Activated effector memory CD4-positive, alpha-beta T cell treated with anti-CD3 and anti-CD28 coated beads, Interleukin-2, amount 50 U/mL, for 16 hours (primary cell): ENCODE measurements at regions not wholly inside any gene's neighbourhood (a gene's known extent, or its start where the extent isn't known, plus 50 kb on each side); places are given as distances from the start of the nearest gene placed in this dataset.
"Not testable (repeated sequence)": the region's sequence is repeated elsewhere in the genome, so short reads cannot be mapped to it uniquely, and the experiment has no call there.

Experiments
- DNase-seq: peaks from one replicate; pipeline ENCODE4 v3.0.0-alpha.2; 2020

DNA sequence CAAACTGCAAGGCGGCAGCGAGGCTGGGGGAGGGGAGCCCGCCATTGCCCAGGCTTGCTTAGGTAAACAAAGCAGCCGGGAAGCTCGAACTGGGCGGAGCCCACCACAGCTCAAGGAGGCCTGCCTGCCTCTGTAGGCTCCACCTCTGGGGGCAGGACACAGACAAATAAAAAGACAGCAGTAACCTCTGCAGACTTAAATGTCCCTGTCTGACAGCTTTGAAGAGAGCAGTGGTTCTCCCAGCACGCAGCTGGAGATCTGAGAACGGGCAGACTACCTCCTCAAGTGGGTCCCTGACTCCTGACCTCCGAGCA, 375.1 kb upstream of the NPVF start:
- DNase-seq = not testable (repeated sequence)

DNA sequence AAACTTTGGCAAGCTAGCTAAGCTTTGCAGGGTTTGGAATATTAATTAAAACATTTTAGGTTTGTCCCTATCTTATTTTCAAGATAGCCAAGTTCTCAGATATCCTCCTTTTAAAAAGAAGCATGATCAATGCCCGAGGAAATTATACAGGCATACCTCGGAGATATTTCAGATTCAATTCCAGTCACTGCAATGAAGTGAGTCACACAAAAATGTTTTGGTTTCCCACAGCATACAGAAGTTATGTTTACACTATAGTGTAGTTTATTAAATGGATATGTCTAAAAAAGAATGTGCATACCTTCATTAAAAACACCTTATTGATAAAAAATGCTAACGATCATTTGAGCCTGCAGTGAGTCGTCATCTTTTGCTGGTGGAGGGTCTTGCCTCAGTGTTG, 382.9 kb upstream of the NPVF start:
- no peak for DNase-seq

DNA sequence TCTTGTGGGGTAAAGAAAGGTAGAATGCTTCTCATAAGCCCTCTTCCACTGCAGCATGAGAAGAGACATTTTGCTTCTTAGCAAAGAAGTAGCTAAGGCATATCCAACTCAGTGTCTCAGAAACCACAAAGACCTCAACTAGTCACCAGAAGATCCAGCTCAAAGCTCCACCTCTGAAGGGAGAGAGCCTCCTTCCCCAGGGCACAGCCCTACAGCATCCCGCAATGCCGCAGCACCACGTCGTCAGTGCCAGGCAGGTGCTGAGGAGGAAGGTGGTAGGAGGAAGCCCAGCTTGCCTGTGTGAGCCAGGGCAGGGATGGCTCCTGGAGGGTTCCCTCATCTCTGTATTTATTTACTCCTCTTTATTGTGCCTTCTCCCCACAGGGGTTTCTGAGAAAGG, 385.6 kb upstream of the NPVF start:
- no peak for DNase-seq

DNA sequence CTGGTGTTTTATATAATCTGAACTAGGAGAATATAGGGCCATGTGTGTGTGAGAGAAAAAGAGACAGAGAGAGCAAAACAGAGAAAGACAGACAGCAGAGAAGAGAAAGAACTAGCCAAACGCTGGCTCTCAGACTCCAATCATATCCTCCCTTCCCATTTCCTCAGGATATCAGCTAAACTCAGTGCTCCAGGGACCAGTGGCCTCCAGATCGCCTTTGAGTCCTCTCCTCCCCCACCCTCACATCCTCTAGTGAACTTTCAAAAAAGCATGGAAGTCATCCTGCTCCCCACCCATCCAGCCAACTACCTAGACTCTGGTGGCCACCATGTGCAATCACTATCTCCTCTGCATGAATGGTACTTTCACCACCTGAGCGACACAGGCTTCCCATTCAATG, 386.1 kb upstream of the NPVF start:
- DNase-seq = no peak

DNA sequence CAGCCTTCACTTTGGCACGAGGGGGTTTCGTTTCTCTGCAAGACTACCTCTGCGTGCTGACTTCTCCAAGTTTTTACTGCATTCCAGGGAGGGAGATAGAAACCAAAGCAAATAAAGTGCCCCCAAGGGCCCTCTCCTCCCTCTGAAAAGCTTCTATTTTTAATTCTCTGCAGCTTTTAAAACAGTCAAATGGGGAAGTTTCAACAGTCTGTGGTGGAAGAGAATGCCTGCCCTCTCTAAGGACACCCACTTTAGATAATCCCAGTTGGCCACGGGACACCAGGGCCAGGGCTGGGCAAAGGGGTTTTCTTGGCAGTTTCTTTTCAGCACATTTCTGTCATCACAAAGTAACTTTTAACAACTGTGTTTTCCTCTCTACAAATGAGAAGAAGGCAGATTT, 386.7 kb upstream of the NPVF start:
- DNase-seq = no peak

DNA sequence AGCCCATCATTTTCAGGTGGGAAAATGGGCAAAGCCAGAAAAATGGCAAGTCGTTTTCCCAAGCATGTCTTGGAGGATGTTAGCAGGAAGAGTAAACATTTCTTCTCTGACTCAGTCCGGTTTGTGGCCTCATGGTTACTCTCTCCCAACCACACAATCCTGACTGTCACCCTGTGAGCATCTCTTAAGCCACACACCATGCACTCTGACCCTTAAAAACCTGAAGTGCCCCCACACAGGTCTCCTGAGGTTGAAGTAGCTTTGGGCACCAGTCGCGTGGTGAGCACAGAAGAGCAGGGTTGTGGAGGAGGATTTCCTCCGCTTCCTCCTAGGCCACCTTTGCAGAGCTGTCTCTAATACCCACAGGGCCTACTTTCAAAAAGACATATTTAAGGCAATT, 387.3 kb upstream of the NPVF start:
- DNase-seq = no peak

DNA sequence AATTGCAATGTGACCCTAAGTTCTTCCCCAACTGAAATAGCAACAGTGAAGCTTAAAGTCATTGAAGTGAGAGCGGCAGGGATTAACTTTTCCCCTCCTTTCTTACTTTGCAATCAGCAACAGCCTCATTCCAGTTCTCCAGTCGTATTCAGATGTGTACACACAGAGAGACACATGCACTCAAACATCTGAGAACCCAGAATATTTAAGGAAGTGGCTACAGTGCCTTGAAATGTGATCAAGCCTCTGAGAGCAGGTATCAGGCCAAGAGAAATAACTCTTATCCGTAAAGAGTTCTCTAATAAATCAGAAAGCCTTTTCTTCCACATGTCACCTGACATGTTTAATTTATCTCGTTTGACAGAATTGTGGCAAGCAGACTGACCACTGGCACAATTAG, 388.9 kb upstream of the NPVF start:
- no peak for DNase-seq

DNA sequence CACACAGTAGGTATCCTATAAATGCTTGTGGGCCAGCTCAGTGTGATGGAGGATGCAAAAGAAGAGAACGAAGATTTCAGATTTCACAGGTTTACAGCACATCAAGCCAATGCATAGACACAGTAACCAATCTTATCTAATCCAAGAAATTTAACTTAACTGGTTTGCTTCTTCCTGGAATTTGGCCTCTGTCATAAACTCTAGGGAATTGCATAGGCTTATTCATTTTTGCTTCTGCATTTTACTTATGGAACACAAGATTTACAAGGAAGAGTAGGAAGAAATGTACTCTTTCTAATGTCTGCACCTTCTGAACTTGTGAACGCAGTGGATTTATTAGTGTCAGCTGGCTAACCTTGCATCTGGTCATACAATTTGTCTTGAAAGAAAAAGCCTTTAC, 389.4 kb upstream of the NPVF start:
- no peak for DNase-seq

DNA sequence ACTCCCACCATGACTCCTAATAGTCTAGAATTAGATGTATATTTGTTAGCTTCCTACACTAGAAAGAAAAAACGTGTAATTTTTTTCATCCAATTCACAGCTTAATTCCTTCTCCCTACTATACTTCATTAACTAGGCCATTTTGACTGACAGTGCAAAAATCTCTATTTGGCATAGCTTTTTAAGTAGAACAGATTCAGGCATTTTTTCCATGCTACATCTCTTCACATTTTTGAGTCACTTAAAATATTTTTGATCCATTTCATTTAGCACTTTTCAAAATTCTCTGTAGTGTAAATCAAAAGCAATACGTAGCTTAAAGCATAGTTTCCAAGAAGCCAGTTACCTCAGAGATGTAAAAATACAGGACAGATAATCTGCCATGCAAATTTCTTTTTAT, 391.1 kb upstream of the NPVF start:
- no peak for DNase-seq

DNA sequence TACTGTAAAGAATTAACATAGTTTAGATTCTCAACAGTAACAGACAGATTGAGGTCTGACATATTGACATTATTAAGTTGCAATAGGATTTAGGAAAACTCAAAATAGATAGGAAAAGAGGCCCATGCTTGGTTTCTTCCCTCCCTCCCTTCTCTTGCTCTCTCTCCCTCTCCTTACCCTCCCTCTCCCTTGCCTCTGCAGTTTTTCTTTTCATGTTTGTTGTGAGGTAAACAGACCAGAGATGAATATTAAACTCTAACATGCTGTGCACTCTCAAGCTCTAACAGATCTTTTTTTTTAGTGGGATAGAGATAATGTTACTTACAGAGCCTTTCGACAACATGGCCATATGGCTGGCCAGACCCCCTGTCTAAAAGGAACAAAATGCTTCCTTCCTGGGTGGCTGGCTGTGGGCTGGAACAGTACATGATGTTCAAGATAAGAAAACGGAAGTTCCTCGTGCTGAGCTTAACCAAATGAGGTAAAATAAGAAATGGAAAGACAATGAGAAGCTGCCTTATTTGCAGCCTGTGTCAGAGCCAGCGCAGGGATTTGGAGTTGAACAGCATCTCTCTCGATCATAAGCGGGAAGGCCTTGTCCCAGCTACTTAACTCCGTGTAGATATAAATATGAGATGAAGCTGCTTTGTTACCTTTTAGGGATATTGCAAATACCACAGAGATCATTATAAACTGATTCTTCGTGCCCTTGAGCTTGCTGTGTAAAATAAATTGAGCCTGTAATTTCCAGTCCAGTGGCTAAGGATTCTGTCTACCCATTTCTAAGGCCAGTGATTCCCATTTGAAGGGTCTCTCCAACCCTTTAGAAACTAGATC, 391.9 kb upstream of the NPVF start:
- DNase-seq = no peak

DNA sequence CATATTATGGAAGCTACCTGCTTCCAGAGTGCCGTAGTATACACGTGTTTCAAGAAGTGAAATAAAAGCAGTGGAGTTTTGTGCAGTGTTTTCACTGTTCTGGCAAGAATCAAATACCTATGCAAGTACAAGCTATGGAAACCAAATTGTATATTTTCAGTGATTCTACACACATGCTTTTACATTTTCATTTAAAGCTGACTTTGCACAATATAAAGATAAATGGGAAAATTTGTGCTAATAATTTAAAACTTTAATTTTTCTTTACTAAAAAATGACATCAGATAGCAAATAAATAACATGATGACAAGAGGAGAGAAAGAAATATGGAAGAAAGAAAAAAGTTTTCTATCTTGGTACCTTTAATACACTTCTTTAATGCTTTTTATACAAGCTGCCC, 393.7 kb upstream of the NPVF start:
- no peak for DNase-seq

DNA sequence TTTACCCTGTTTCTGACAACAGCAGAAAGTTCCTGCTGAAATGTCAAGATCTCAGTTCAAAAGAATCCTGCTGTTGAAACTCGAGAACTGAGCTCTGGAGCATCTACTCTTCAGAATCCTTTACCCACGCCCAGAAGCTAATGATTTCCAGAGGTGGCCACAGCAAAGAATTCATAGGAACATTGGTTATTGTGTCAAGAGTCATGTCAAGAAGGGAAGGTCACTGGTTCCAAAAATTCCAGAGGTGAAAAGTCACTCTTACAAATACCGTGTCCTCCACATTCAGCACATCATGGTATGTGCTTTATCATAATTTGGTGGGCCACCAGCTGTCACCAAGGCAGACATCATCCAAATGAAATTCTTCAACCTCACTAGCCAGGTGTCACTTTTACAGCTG, 394.4 kb upstream of the NPVF start:
- DNase-seq = no peak

DNA sequence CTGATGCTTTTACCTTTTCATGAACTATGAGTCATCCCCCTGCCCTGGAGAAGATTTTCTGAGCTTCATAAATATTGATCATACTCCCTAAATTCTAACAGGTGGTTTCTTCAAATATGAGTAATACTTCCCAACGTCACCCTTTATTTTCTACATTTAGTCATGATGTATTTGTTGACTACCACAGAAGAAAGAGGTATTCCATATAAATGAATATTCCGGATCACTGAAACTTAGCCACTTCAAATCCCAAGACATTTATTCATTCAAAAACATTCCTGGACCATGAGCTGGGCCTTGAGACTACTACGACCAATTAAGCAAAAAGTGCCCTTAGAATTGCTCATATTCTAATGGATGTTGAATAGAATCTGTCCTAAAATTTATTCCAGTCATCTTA, 395.8 kb upstream of the NPVF start:
- no peak for DNase-seq

DNA sequence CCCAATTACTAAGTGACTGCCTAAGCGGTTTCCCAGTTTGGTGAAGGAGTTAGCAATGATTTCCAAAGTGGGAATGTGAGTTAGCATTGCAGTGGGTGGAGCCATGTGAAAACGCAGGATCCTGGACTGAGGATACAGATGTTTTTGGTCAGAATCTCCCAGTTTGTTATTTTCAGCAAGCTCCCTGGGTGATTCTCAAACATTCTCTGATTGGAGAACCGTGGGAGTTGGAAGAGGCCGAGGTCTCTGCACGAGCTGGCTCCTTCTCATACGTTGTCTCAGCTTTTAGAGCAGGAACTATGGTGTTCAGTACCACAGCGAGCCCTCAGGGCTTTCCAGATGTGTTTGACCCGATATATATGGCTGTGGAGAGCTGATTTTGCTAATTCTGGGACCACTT, 396.5 kb upstream of the NPVF start:
- DNase-seq = no peak

DNA sequence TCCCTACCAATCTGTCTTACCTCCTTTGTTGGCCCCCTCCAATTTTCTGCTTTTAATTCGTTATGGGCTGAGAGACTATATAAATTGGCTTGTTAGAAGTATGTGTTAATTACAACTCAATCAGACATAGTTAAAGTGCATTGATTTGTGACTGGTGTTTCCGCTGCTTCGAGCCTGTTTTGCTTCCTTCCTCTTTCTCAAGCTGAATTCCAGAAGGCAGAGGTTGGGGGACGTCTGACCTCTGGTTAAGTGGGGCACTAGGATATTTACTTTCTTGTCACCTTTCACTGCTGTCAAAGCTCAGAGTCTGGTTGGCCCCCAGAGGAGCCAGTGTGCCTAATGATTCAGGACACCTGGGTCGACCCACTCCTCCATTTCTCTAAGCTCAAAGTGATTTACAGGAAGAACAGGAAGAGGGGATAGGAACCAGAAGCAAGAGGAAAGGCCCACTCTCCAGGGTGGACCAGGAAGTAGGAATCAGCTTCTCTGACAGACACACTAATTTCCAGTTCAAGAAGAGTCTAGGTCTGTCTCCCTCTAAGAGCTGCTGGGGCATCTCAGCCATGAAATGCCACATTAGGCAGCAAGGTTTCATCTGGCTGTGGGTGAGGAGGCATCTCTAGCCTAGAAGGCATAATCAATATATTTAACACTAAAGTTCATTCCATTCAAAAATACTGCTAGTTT, 397.2 kb upstream of the NPVF start:
- no peak for DNase-seq

DNA sequence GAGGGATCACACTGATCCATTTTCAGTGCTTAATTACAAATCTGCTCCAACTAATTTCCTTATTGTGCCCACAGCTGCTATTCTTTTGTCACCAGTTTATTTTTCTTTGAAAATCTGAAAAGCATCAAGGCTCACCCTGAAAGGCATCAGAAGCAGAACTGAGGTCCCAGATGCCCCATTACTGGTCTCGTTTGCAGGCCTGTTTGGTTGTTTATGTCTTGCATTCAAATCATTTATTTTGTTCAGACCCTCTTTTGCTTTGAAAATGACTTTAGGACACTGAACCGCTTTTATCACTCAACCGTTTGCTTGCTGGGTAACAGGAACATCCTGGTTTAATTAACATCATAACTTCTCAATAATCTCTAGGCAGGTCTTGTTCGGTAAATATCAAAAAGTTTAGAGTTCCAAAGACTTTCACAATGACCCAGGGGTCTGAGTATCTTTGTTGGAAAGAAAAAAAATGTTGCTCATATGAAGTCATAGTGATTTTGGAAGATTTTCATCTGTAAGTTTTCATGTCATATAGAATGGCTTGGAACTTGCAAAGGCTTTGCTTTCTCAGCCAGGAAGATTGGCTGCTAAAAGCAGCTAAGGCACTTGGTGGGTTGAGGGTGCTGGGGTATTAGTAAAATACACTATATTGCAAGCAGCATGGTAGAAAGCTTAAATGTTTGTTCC, 398.3 kb upstream of the NPVF start:
- no peak for DNase-seq

DNA sequence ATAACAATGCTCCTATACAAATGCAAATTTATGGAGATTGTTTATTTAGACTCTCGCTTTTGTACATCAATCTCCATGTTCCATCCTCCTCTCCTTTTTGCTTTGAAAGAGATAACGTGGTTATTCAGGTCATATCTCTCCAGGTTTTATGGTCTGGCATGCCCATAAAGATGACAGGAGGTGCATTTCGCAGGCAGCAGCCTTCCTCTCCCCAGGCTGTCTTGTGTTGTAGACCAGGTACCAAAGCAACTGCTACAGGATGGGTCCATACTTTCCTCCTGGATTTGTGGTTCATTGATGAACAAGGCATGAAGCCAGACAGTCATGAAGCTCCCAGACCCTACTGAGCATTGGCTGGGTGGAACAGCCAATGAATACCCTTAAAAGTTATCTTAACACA, 400.2 kb upstream of the NPVF start:
- DNase-seq = no peak

DNA sequence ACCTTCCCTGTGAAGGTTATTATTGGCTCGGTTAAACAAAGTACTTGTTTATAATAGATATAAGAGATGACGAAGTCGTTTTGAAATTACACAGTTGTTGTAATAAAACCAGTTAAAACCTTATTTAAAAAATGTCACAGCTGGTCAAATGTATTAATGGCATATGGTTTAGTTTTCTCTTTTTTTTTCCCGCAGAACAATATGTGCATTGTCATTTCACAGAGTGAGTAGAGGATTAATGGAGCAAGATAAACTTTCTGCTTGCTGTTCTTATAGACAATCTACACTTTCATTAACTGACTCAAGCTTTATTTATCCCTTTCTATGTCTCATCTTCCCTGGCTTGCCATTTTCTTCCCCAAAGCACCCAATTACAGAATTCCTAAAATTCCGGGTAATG, 404.3 kb upstream of the NPVF start:
- no peak for DNase-seq

DNA sequence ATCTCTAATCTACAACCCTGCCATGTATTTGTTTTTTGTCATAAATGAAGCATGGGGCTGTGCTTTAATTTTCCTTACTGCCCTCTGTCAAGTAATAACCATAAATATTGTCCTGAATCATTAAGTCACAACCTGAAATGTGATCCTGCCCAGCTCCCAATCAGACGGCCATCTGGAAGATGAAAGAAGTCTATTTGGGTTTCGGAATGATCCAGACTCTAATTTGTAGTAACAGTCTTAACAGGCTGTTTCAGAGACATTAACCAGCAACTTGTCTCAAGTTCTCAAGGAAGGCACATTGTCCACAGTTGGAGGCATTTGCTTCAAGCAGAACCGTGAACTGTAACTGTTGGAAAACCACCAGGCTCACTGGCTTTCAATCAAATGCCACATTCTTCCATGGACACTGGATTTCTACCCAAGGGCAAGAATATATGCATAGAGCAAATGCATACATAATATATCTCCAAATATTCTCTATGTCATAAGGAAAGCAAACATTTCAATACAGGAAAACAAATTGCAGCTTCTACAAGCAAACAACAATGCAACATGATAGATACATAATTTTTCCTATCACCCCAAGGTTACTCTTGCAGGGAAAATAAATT, 405.2 kb upstream of the NPVF start:
- no peak for DNase-seq

DNA sequence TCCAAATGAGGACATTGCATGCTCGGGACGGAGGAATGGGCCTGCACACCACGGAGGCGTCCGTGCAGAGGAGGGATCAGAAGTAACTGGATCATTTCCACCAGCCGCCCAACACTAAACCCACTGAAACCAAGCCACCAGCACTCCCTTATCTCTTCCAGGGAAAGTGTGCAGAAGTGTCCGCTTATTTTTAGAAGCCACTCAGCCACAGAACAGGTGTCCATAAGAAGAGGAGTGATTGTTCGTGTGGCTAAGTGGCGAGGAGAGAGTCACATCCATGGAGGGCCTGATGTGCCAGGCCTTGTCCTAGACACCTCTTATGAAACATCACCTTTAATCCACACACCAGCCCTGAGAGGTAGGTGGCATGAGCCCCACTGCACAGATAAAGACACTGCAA, 407.9 kb upstream of the NPVF start:
- DNase-seq = no peak

DNA sequence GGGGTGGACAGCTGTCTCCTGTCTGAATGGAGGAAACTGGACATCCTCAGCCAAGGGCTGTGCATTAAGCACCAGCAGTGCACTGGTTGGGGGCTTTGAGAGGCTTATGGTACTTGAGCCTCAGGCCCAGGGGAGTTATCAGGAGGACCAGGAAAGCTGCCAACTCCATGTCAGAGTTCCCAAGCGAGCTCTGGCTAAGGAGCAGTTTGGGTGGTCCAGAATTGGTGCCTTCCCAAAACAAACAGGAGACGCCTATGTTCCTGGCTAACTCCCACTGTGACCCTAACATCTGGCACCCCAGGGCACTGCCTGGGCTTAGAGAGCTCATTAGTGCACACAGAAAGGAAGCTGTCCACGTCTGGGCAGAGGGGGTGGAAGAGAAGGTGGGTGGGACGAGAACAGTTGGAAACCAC, 408.6 kb upstream of the NPVF start:
- no peak for DNase-seq

DNA sequence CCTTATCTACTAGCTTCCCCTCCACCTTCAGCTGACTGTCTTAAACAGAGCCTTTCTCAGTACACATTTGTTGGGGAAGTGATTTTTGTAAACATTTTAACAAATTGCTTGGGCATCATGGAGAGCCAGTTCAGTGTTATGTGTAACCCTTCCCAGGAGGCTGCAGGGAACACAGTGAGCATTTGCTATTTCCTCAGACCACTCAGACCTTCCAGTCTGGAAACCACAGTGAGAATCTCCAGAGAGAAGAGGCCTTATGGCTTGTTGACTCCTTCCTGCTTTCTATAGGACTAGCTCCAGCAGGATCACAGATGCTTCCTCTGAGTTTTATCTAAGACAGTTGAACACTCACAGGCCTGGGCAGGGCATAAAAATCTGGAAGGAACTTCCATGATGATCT, 409.8 kb upstream of the NPVF start:
- DNase-seq = no peak

DNA sequence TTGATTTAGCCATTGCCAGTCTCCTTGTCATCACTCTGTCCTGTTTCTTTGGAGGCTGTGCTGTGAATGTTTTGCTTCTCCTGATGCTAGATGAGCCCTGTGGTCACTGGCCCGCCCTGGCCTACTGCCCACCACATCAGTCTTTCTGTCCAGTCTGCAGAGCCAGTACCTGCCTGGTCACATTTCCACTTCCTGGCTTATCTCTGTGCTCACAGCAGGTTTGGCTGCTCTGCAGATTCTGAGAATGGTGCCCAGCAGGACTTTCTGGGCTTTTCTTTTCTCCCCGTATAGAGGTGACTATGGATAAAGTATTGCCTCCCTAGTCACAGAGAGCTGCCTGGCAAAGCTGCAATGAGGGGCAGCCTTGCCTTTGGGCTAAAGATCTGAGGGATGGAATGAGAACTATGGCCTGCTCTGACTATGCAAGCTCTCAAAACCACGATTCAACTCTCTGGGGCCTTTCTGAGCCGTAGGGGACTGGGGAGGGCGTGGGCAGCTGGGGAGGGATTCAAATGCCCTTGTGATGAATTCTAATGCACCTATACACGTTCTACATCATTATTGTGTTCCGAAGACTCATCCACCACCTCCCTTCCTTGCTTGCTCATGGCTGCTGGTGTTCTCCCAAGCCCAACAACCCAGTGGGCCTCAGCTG, 410.4 kb upstream of the NPVF start:
- no peak for DNase-seq
